ENCODE measurements at regions not wholly inside any gene's neighbourhood (a gene's known extent, or its start where the extent isn't known, plus 50 kb on each side); places are given as distances from the start of the nearest gene placed in this dataset.

GRCh38 chr4:45502471-45502870 lies 621.4 kb downstream of the GABRG1 start:
- no peak for DNase-seq
- TF ChIP-seq POLR2A (IDR thresholded peaks at IDR 0.05) = no peak
- TF ChIP-seq CTCF (IDR thresholded peaks at IDR 0.05) = no peak
- Histone ChIP-seq H3K27me3 (no peaks in the 10 kb centered on the region), H3K4me1 (no peaks in the 10 kb centered on the region), H3K4me3 (no peak overlapping the region), H3K36me3 (no peaks in the 10 kb centered on the region), H3K9me3 (no peaks in the 10 kb centered on the region), H3K27ac (no peak overlapping the region)

GRCh38 chr4:45484740-45485139 lies 639.1 kb downstream of the GABRG1 start:
- Histone ChIP-seq H3K27me3 (no peaks in the 10 kb centered on the region), H3K4me3 (no peak overlapping the region), H3K9me3 (no peaks in the 10 kb centered on the region), H3K4me1 (no peaks in the 10 kb centered on the region), H3K36me3 (no peaks in the 10 kb centered on the region), H3K27ac (no peak overlapping the region)
- TF ChIP-seq CTCF (IDR thresholded peaks at IDR 0.05) (no peak), POLR2A (IDR thresholded peaks at IDR 0.05) (no peak)
- DNase-seq = no peak

- DNase-seq = no peak
- Histone ChIP-seq H3K9me3 (no peaks in the 10 kb centered on the region), H3K4me3 (no peak overlapping the region), H3K27me3 (no peaks in the 10 kb centered on the region), H3K36me3 (no peaks in the 10 kb centered on the region), H3K4me1 (no peaks in the 10 kb centered on the region), H3K27ac (no peak overlapping the region)
- TF ChIP-seq CTCF (IDR thresholded peaks at IDR 0.05) = no peak
- TF ChIP-seq POLR2A (IDR thresholded peaks at IDR 0.05) = no peak
Measured at GRCh38 chr4:45482346-45482745, 641.5 kb downstream of the GABRG1 start.

GRCh38 chr4:45477311-45477733 lies 646.5 kb downstream of the GABRG1 start:
- Histone ChIP-seq H3K27me3 (no peaks in the 10 kb centered on the region), H3K9me3 (no peaks in the 10 kb centered on the region), H3K27ac (no peak overlapping the region), H3K4me1 (no peaks in the 10 kb centered on the region), H3K36me3 (no peaks in the 10 kb centered on the region), H3K4me3 (no peak overlapping the region)
- TF ChIP-seq POLR2A (IDR thresholded peaks at IDR 0.05) (no peak), CTCF (IDR thresholded peaks at IDR 0.05) (no peak)
- DNase-seq = peak in 1 of 3 donors; percentile 20

- Histone ChIP-seq H3K27ac (no peak overlapping the region), H3K36me3 (no peaks in the 10 kb centered on the region), H3K4me3 (no peak overlapping the region)
Measured at GRCh38 chr4:45475548-45475947, 648.3 kb downstream of the GABRG1 start.

More at GRCh38 chr4:45475548-45475947, 648.3 kb downstream of the GABRG1 start:
- Histone ChIP-seq H3K4me1 (no peaks in the 10 kb centered on the region), H3K9me3 (no peaks in the 10 kb centered on the region), H3K27me3 (no peaks in the 10 kb centered on the region)
- TF ChIP-seq CTCF (IDR thresholded peaks at IDR 0.05) = no peak
- no peak for TF ChIP-seq POLR2A (IDR thresholded peaks at IDR 0.05)
- no peak for DNase-seq

All from Peyer's patch (tissue), 4 donors.